Endothelial cell (in vitro differentiated cells): ENCODE measurements at regions not wholly inside any gene's neighbourhood (a gene's known extent, or its start where the extent isn't known, plus 50 kb on each side); places are given as distances from the start of the nearest gene placed in this dataset.

Source experiments
- DNase-seq: peaks from one replicate; pipeline ENCODE4 v3.0.0; 2021; ENCODE audit warnings: low spot score
- H3K27ac Mint-ChIP-seq: one replicate; pipeline ENCODE4 v1.8.0; 2021; ENCODE audit warnings: mixed read lengths, inconsistent platforms; ENCODE audit not compliant: unreplicated experiment
- H3K27me3 Mint-ChIP-seq: one replicate; pipeline ENCODE4 v1.8.0; 2021; ENCODE audit warnings: mild to moderate bottlenecking, moderate library complexity, mixed read lengths, inconsistent platforms; ENCODE audit not compliant: unreplicated experiment
- H3K36me3 Mint-ChIP-seq: one replicate; pipeline ENCODE4 v1.8.0; 2021; ENCODE audit warnings: mild to moderate bottlenecking, low read depth, mixed read lengths, inconsistent platforms; ENCODE audit not compliant: unreplicated experiment
- H3K4me1 Mint-ChIP-seq: one replicate; pipeline ENCODE4 v1.8.0; 2021; ENCODE audit warnings: mild to moderate bottlenecking, mixed read lengths, inconsistent platforms; ENCODE audit not compliant: unreplicated experiment
- H3K4me3 Mint-ChIP-seq: one replicate; pipeline ENCODE4 v1.8.0; 2021; ENCODE audit warnings: mild to moderate bottlenecking, mixed read lengths, inconsistent platforms; ENCODE audit not compliant: unreplicated experiment
- H3K9me3 Mint-ChIP-seq: one replicate; pipeline ENCODE4 v1.8.0; 2021; ENCODE audit warnings: mixed read lengths, inconsistent platforms; ENCODE audit not compliant: unreplicated experiment
- TF ChIP-seq, protein P1 (sequence below): fragments of 200-600 bp; sonication (generic); IDR thresholded peaks from one replicate; pipeline ENCODE4 v1.5.0; 2021; ENCODE audit warnings: antibody characterized with exemption; ENCODE audit not compliant: unreplicated experiment

DNA sequence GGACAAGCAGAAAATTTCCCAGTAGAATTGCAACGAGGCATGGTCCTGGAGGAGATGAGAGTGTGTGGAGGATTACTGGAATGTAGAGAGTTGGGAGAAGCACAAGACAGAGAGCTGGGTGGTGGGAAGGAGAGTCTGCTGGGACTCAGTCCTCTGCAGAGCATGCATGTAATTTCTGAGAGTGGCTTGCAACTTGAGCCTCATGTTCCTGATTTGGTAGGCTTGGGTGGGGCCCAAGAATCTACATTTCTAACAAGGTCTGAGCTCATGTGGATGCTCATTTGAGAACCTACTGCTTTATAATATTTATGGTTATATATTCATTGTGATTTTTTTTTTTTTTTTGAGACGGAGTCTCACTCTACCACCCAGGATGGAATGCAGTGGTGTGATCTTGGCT is 317.9 kb upstream of the COBL start:
- Mint-ChIP-seq H3K36me3 (no peaks in the 10 kb centered on the region), H3K4me3 (no peak overlapping the region)

DNA sequence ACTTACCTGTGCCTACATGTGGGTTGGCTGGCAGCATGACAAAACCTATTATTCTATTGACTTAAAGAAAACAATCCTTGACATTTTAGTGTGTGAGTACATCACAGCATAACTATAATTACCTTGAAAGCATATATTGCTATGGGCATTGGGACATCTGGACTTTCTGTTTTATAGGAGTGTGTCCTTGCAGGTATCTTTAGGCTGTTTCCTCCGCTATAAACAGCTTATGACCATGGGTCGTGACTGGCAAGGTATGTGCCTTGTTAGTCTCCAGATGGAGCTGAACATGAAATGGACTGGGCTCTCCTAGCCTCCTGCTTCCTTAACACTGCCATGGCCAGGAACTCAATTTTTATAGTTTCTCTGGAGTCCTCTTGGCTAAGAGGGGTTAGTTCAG is 317.4 kb upstream of the COBL start:
- Mint-ChIP-seq H3K9me3 (no peaks in the 10 kb centered on the region), H3K4me1 (peaks cover 39% of the 10 kb centered on the region), H3K4me3 (no peak overlapping the region), H3K27ac (no peak overlapping the region), H3K36me3 (no peaks in the 10 kb centered on the region), H3K27me3 (peaks cover 12% of the 10 kb centered on the region)
- no peak for DNase-seq
- TF ChIP-seq, protein P1, sequence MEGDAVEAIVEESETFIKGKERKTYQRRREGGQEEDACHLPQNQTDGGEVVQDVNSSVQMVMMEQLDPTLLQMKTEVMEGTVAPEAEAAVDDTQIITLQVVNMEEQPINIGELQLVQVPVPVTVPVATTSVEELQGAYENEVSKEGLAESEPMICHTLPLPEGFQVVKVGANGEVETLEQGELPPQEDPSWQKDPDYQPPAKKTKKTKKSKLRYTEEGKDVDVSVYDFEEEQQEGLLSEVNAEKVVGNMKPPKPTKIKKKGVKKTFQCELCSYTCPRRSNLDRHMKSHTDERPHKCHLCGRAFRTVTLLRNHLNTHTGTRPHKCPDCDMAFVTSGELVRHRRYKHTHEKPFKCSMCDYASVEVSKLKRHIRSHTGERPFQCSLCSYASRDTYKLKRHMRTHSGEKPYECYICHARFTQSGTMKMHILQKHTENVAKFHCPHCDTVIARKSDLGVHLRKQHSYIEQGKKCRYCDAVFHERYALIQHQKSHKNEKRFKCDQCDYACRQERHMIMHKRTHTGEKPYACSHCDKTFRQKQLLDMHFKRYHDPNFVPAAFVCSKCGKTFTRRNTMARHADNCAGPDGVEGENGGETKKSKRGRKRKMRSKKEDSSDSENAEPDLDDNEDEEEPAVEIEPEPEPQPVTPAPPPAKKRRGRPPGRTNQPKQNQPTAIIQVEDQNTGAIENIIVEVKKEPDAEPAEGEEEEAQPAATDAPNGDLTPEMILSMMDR, result no peak

More for the DNA sequence above, 317.9 kb upstream of the COBL start:
- Mint-ChIP-seq H3K4me1 (peaks cover 39% of the 10 kb centered on the region), H3K27ac (no peak overlapping the region), H3K9me3 (no peaks in the 10 kb centered on the region), H3K27me3 (peaks cover 16% of the 10 kb centered on the region)
- TF ChIP-seq, protein P1, result no peak
- no peak for DNase-seq

- no peak overlapping the region for H3K27ac Mint-ChIP-seq
Observed at GRCh38 chr7:51633596-51633995, 317.0 kb upstream of the COBL start.

GRCh38 chr7:51633006-51633405 is 316.4 kb upstream of the COBL start:
- H3K36me3 Mint-ChIP-seq, result no peaks in the 10 kb centered on the region
- no peak overlapping the region for H3K27ac Mint-ChIP-seq
- H3K27me3 Mint-ChIP-seq, result peaks cover 12% of the 10 kb centered on the region
- DNase-seq, result no peak
- no peaks in the 10 kb centered on the region for H3K9me3 Mint-ChIP-seq
- H3K4me1 Mint-ChIP-seq, result peaks cover 36% of the 10 kb centered on the region
- H3K4me3 Mint-ChIP-seq, result no peak overlapping the region
- TF ChIP-seq, protein P1, result no peak

More at GRCh38 chr7:51633596-51633995, 317.0 kb upstream of the COBL start:
- peaks cover 39% of the 10 kb centered on the region for H3K4me1 Mint-ChIP-seq
- no peak overlapping the region for H3K4me3 Mint-ChIP-seq
- H3K9me3 Mint-ChIP-seq, result no peaks in the 10 kb centered on the region
- DNase-seq, result no peak
- TF ChIP-seq, protein P1, result no peak
- H3K36me3 Mint-ChIP-seq, result no peaks in the 10 kb centered on the region
- H3K27me3 Mint-ChIP-seq, result peaks cover 12% of the 10 kb centered on the region

DNA sequence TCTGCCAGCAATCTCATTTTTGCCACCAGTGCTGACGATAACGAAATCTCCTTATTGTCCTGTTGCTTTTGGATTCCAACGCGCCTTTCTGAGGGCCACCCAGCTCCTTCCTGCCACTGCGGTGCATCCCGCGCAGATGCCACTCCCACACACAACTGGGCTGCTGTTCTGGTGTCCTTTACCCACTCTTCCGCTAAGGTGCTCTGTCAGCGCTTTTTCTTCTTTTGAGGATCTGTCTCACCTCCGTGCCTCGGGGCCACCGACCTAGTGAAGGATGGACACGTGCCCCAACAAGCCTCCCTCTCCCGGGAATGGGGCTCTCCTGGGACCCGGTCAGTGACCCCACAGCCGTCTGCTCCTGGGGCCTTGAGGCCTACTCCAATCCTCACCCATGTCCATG is 314.3 kb upstream of the COBL start:
- no peak overlapping the region for H3K27ac Mint-ChIP-seq
- no peaks in the 10 kb centered on the region for H3K9me3 Mint-ChIP-seq
- H3K27me3 Mint-ChIP-seq, result peaks cover 3% of the 10 kb centered on the region
- H3K4me3 Mint-ChIP-seq, result no peak overlapping the region
- no peak for DNase-seq
- no peaks in the 10 kb centered on the region for H3K36me3 Mint-ChIP-seq
- peaks cover 18% of the 10 kb centered on the region for H3K4me1 Mint-ChIP-seq
- TF ChIP-seq, protein P1, result no peak
